Right atrium auricular region (tissue), 2 donors: ENCODE measurements at regions not wholly inside any gene's neighbourhood (a gene's known extent, or its start where the extent isn't known, plus 50 kb on each side); places are given as distances from the start of the nearest gene placed in this dataset.

Source experiments
- DNase-seq: peaks from one replicate; pipeline ENCODE4 v3.0.0-alpha.2; 2019; ENCODE audit warnings: low spot score
- H3K27ac ChIP-seq, 2 donors: fragments of 200-600 bp; sonication (generic); 1 replicate in 1 of 2; 2 replicates in 1 of 2; pipeline ENCODE4 v1.5.1; 2016 to 2019
- H3K27me3 ChIP-seq, 2 donors: fragments of 200-600 bp; sonication (generic); one replicate each; pipeline versions ENCODE4 v1.5.1 to v1.6.0; 2017 to 2019
- H3K36me3 ChIP-seq: fragments of 200-600 bp; sonication (generic); one replicate; pipeline ENCODE4 v1.5.1; 2016
- H3K4me1 ChIP-seq, 2 donors: fragments of 200-600 bp; sonication (generic); one replicate each; pipeline versions ENCODE4 v1.5.1 to v1.6.0; 2017 to 2019
- H3K4me3 ChIP-seq, 2 donors: fragments of 200-600 bp; sonication (generic); 1 replicate in 1 of 2; 2 replicates in 1 of 2; pipeline ENCODE4 v1.5.1; 2017 to 2019; ENCODE audit warnings: mild to moderate bottlenecking in 1 of 2, moderate library complexity in 1 of 2
- H3K9me3 ChIP-seq, 2 donors: fragments of 200-600 bp; sonication (generic); one replicate each; pipeline ENCODE4 v1.5.1; 2019
- TF ChIP-seq, protein P1 (sequence below), 2 donors: fragments of 200-600 bp; sonication (generic); IDR thresholded peaks; one replicate each; pipeline ENCODE4 v1.5.1; 2019; ENCODE audit warnings: antibody characterized with exemption in 2 of 2

DNA sequence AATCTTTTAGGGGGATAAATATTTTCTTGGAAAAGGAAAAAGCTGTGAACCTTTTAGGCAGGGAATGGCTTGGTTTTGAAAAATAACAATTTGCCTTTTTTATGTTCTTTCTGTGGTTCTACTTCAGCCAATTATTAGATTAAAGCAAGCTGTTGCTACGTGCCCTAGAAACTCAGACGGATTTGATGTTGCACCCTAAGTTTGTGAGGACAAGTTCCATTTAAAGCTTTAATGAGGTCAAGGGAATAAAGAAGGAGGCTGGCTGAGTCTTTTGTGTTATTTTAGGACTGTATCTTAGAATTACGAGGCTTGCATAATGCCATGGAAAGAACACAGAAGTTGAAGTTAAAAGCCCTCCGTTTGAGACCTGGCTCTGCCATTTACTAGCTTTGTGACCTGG is 216.9 kb downstream of the NUF2 start:
- Histone ChIP-seq H3K27ac (no peak overlapping the region), H3K27me3 (no peaks in the 10 kb centered on the region), H3K9me3 (no peaks in the 10 kb centered on the region), H3K36me3 (no peaks in the 10 kb centered on the region), H3K4me3 (no peak overlapping the region), H3K4me1 (no peaks in the 10 kb centered on the region)
- TF ChIP-seq, protein P1, sequence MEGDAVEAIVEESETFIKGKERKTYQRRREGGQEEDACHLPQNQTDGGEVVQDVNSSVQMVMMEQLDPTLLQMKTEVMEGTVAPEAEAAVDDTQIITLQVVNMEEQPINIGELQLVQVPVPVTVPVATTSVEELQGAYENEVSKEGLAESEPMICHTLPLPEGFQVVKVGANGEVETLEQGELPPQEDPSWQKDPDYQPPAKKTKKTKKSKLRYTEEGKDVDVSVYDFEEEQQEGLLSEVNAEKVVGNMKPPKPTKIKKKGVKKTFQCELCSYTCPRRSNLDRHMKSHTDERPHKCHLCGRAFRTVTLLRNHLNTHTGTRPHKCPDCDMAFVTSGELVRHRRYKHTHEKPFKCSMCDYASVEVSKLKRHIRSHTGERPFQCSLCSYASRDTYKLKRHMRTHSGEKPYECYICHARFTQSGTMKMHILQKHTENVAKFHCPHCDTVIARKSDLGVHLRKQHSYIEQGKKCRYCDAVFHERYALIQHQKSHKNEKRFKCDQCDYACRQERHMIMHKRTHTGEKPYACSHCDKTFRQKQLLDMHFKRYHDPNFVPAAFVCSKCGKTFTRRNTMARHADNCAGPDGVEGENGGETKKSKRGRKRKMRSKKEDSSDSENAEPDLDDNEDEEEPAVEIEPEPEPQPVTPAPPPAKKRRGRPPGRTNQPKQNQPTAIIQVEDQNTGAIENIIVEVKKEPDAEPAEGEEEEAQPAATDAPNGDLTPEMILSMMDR (IDR thresholded peaks at IDR 0.05) = no peak
- DNase-seq = no peak

DNA sequence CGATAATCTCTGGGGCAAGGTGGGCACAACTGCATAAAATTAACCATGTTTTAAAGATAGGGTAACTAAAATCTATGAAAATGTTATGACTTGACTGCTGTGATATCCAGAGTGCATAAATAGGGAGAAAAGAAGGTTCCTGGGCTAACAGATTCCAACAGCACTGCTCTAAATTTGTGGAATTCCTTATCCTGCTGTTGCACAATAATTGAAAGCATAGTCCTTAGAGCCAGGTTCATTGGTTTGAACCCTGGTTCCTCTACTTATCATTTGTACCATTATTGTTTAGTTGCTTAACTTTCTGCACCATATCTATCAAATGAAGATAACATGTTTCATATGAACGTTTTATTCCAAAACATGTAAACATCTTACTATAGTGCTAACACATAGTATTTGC is 219.0 kb downstream of the NUF2 start:
- no peaks in the 10 kb centered on the region for H3K9me3 ChIP-seq
- no peaks in the 10 kb centered on the region for H3K4me1 ChIP-seq
- H3K27ac ChIP-seq = no peak overlapping the region
- H3K27me3 ChIP-seq = no peaks in the 10 kb centered on the region
- no peak for DNase-seq
- TF ChIP-seq, protein P1 (IDR thresholded peaks at IDR 0.05) = no peak
- H3K4me3 ChIP-seq = no peak overlapping the region
- no peaks in the 10 kb centered on the region for H3K36me3 ChIP-seq

GRCh38 chr1:163544441-163544840 is 222.7 kb downstream of the NUF2 start:
- Histone ChIP-seq H3K4me3 (no peak overlapping the region), H3K27me3 (no peaks in the 10 kb centered on the region), H3K9me3 (no peaks in the 10 kb centered on the region), H3K4me1 (no peaks in the 10 kb centered on the region), H3K27ac (no peak overlapping the region), H3K36me3 (no peaks in the 10 kb centered on the region)
- DNase-seq = no peak
- TF ChIP-seq, protein P1 (IDR thresholded peaks at IDR 0.05) = no peak

GRCh38 chr1:163558162-163558561 is 236.4 kb downstream of the NUF2 start:
- no peaks in the 10 kb centered on the region for H3K4me1 ChIP-seq
- H3K27ac ChIP-seq = no peak overlapping the region
- H3K4me3 ChIP-seq = no peak overlapping the region
- H3K27me3 ChIP-seq = no peaks in the 10 kb centered on the region
- no peaks in the 10 kb centered on the region for H3K9me3 ChIP-seq
- TF ChIP-seq, protein P1 (IDR thresholded peaks at IDR 0.05) = no peak
- H3K36me3 ChIP-seq = no peaks in the 10 kb centered on the region
- DNase-seq = no peak

GRCh38 chr1:163561580-163562295 is 240.0 kb downstream of the NUF2 start:
- TF ChIP-seq, protein P1 (IDR thresholded peaks at IDR 0.05) = peak; percentile 5 to 61
- no peak for DNase-seq

GRCh38 chr1:163562355-163562754 is 240.6 kb downstream of the NUF2 start:
- no peaks in the 10 kb centered on the region for H3K4me1 ChIP-seq
- TF ChIP-seq, protein P1 (IDR thresholded peaks at IDR 0.05) = no peak
- no peak for DNase-seq
- H3K27ac ChIP-seq = no peak overlapping the region
- H3K36me3 ChIP-seq = no peaks in the 10 kb centered on the region
- no peaks in the 10 kb centered on the region for H3K9me3 ChIP-seq
- no peak overlapping the region for H3K4me3 ChIP-seq
- no peaks in the 10 kb centered on the region for H3K27me3 ChIP-seq

More at GRCh38 chr1:163561580-163562295, 240.0 kb downstream of the NUF2 start:
- Histone ChIP-seq H3K9me3 (no peaks in the 10 kb centered on the region), H3K4me3 (no peak overlapping the region), H3K36me3 (no peaks in the 10 kb centered on the region), H3K27ac (no peak overlapping the region), H3K27me3 (no peaks in the 10 kb centered on the region), H3K4me1 (no peaks in the 10 kb centered on the region)
